Brain pericyte (primary cell): ENCODE measurements at regions not wholly inside any gene's neighbourhood (a gene's known extent, or its start where the extent isn't known, plus 50 kb on each side); places are given as distances from the start of the nearest gene placed in this dataset.
"Not testable (repeated sequence)": the region's sequence is repeated elsewhere in the genome, so short reads cannot be mapped to it uniquely, and the experiment has no call there.

ENCODE experiments used
- DNase-seq: peaks from one replicate; pipeline ENCODE4 v3.0.0-alpha.2; 2012; ENCODE audit warnings: low read depth, low spot score

DNA sequence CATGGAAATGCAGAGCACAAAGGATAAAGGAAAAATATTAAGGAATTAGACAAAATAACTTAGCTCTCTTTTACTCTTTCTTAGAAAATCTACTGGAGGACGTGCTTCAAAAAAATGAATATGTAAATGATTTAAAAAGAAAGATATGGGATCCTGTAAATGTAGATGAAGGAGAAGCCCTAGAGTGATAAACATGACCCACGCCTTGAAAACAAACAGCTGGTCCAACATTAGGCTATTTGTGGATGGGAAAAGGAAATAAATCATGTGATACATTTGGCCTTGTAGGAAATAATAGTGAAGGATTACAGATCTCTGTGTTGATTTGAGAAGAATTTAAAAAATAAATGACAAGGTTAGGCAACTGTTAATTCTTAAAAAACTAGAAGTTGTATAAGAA lies 492.1 kb upstream of the SLC39A10 start:
- no peak for DNase-seq

GRCh38 chr2:195162918-195163317 lies 494.1 kb upstream of the SLC39A10 start:
- DNase-seq: no peak

DNA sequence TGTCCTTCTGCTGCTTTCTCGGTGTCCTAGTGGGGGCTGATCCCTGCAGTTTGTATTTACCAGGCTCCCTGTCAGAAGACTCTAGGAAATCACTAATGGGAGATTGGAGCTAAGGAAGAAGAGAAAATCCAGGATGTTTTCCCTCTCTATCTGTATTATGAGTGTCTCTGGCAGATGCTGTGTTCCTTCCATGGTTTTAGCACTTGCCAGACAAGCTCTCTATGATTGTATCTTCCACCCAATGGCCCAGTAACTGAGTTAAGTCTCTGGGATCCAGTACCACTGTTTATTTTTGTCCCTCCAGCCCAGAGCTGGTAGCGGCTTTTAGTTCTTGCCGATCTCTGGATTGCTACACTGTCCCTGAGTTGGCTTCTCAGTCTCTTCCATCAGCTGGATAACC lies 494.8 kb upstream of the SLC39A10 start:
- DNase-seq: no peak

DNA sequence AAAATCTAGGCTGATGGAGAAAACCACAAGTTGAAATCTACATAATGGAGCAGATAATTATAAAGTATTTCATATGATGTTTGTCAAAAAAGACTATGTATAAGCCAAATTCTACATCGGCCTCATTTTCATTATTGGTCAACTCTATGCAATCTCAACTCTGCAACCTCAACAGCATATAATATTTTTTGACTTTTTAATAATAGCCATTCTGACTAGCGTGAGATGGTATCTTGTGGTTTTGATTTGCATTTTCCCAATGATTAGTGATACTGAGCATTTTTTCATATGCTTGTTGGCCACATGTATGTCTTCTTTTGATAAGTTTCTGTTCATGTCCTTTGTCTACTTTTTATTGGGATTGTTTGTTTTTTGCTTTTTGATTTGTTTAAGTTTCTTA lies 496.1 kb upstream of the SLC39A10 start:
- no peak for DNase-seq

GRCh38 chr2:195151711-195152110 lies 505.3 kb upstream of the SLC39A10 start:
- no peak for DNase-seq

- no peak for DNase-seq
Observed at GRCh38 chr2:195150819-195151218, 506.2 kb upstream of the SLC39A10 start.

DNA sequence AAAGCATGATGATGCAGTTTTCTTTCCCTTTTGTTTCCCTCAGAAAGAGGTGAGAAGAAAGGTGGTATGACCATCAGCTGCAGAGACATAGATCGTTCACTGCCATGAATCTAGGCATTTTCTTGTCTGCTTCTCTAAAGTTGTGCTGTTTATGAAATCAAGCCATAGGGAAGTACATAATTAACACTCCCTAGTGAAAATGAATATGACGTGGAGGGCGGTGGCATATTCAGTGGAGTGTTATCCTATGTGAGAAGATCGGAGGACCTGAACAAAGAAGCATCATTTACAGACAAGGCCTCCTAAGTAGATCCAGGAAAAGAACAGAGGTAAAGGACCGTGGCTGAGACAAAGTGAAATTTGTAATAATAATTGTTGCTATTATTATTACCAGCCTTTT lies 509.0 kb upstream of the SLC39A10 start:
- no peak for DNase-seq

DNA sequence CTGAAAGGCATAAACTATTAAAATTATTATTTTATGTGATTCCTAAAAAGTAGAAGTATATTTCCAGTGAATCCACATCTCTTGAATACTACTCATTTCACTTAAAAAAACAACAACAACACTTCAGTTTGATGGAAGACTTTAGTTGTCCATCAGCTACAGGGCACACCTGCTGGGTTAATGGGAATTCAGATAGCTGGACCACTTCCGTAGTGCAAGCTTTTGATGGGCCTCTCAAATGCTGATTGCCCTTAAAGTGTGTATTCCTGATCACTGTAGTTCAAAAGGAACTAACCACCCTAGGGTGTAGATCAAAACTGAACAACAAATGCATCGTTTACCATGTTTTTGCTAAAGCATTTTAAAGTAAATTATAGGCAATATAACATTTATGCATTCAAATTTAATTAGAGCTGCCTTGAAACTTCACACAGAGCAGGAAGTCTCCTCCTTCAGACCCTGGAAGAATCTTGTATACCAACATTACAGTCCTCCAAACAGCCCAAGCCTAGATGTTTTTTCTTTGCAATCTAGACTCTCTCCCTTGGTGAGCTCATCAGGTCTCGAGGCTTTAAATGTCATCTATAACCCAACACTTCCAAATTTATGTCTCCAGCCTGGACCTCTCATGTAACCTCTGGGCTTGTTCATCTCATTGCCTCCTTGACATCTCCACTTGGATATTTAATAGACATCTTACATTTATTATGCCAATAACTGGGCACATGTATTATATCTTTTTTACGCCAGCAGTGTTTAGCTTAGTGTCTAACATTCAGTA lies 510.1 kb upstream of the SLC39A10 start:
- DNase-seq: no peak

DNA sequence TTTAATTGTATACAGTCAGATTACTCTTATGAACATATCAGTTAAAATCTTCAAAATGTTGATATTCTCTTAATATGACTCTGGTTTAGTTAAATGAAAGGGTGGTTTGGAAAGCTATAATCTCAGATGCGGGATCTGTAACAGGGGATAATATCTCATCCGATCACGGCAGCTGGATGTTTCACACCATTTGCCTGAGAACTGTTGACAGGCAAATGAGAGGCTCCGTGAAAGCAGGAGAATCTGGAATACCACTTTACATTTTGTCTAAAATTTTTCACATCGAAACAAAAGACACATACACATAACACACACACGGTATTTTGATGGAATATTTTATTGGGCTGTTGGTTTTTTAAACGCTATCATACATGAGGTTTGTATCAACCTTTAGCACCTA lies 518.6 kb upstream of the SLC39A10 start:
- no peak for DNase-seq

GRCh38 chr2:195125889-195126288 lies 531.1 kb upstream of the SLC39A10 start:
- DNase-seq: not testable (repeated sequence)

DNA sequence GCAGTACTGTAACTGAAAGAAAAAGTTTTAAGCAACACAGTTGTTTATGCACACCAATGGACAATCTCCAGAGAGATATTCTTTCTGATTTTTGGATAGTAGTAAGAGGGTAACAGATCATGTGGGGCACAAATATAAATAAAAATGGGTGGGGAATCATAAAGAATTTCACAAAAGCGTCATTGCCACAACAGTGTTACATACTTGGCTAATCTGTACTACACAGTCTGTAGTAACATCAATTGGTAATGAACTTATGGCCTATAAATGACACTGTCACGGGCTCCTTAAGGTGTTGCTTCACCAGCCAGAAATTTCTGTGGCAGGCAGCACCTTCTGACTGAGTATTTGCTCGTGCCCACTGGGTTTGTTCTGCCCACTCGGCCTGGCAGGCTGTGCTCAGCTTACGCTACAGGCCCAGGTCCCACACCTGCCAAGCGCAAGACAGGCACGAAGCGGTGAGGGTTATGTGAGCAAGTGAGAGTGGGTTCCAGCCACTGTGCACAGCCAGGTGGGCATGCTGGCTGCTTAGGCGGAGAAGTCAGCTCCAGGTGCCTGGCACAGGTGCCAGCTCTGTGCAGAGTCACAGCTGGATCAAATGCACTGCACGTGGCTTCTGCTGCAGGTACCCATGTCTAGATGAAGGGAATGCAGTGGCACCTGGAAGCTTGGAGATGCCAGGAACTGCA lies 532.5 kb upstream of the SLC39A10 start:
- no peak for DNase-seq

GRCh38 chr2:195122653-195123052 lies 534.4 kb upstream of the SLC39A10 start:
- no peak for DNase-seq

- DNase-seq: no peak
Observed at GRCh38 chr2:195121341-195121740, 535.7 kb upstream of the SLC39A10 start.

GRCh38 chr2:195119231-195119630 lies 537.8 kb upstream of the SLC39A10 start:
- DNase-seq: no peak

- no peak for DNase-seq
Observed at GRCh38 chr2:195118276-195118675, 538.8 kb upstream of the SLC39A10 start.

DNA sequence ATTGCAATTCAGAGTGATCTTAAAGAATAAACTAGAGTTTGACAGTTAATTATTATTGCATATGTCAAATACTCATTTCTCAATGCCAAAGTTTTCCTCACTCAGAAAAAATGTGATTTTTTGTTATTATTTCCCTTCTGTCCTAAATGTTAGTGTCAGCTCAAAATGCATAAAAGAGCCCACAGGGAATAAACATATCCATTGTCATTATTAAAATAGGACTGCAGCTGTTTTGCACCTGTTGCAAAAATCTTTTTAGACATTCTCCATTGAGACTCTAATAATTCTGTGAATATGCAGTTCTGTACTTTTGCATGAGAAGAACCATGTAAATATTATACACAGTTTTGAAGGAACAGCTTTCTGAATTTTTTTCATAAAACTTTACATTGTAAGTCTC lies 540.0 kb upstream of the SLC39A10 start:
- DNase-seq: no peak

DNA sequence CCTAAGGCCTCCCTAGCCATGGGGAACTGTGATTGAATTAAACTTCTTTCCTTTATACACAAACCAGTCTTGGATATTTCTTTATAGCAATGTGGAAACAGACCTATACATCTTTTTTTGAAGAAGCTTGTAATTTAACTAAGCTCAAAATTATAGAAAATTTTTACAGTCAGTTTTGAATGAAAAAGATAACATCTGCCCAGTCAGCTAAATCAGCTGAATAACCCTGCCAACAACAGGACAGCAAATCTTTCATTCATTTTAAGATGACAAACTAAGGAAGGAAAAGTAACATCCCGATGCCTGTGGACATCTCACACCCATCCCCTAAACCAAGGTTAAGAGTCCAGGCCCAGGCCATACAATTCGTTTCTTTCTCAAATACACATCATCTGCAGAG lies 541.3 kb upstream of the SLC39A10 start:
- no peak for DNase-seq

DNA sequence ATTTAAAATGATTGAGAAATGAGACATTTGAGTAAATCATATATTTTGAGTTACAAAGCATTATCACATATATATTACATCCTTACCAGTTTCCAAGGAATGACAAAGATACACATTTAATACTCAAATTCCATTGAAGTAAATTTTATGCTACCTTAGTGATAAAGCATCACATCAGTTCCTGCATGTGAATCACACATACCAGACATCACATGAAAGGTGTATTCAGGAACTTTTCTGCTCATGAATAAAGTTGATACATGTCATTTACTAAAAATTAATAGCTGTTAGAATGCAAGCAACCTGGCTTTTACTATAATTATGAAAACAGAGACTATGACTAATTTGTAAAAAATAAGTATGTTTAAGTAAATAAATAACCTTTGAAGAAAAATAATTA lies 548.8 kb upstream of the SLC39A10 start:
- no peak for DNase-seq

DNA sequence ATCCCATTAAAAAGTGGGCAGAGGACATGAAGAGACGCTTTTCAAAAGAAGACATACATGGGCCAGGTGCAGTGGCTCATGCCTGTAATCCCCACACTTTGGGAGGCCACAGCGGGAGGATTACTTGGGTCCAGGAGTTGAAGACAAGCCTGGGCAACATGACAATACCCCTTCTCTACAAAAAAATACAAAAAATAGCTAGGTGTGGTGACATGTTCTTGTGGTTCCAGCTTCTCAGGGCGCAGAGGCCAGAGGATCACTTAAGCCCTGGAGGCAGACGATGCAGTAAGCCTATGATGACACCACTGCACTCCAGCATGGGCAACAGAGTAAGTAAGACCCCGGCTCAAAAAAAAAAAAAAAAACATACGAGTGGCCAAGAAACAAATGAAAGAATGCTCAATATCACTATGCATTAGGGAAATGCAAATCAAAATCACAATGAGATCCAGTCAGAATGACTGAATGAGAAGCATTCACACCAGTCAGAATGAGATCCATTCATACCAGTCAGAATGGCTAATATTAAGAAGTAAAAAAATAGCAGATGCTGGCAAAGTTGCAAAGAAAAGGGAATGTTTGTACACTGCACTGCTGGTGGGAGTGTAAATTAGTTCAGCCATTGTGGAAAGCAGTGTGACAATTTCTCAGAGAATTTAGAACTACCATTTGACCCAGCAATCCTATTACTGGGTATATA lies 550.2 kb upstream of the SLC39A10 start:
- DNase-seq: no peak

GRCh38 chr2:195105581-195105980 lies 551.4 kb upstream of the SLC39A10 start:
- no peak for DNase-seq

DNA sequence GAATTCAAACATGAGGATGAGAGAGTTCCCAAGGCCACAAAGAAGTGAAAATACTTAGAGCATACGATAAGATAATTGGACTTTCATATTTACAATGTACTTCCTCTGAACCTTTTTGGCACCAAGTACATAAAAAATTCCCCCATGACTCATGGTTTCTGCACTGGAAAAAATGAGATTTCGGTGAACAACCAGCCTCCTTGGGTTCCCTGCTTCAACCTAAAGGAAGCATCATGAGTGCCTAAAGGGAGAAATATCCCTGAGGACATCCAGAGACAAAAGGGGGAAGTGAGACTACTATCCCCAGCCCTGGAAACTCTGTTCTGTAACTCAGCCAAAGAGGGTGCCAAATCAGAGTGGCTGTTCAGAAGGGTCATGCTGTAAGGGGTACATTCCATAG lies 562.7 kb upstream of the SLC39A10 start:
- DNase-seq: no peak

DNA sequence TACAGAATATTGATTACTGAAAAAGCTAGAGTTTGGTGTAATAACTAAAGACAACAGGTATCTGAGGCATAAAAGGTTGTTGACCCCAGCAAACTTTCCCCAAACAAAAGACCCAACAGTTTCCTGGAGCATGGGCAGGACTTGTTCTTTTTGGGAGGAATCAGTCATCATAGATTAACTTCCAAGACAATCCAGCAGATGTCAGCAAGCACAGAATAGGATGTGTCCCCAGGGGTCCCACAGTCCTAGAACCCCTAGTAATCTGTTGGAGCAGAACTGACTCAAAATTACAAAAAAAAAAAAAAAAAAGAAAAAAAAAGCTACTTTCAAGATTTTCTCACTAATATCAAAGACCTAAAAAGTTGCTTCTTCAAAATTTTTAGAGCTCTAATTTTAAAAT lies 564.7 kb upstream of the SLC39A10 start:
- no peak for DNase-seq

GRCh38 chr2:195072806-195073205 lies 584.2 kb upstream of the SLC39A10 start:
- not testable (repeated sequence) for DNase-seq
